Left ventricle myocardium inferior (tissue), 1 donor: ENCODE measurements at regions not wholly inside any gene's neighbourhood (a gene's known extent, or its start where the extent isn't known, plus 50 kb on each side); places are given as distances from the start of the nearest gene placed in this dataset.
"Not testable (repeated sequence)": the region's sequence is repeated elsewhere in the genome, so short reads cannot be mapped to it uniquely, and the experiment has no call there.

Source experiments
- DNase-seq: peaks from one replicate; pipeline ENCODE4 v3.0.0-alpha.2; 2020
- H3K27ac ChIP-seq: fragments of 200-600 bp; replicated peaks from 2 replicates; pipeline ENCODE4 v1.8.0; 2021
- H3K27me3 ChIP-seq: fragments of 200-600 bp; 2 replicates; pipeline ENCODE4 v1.8.0; 2021; ENCODE audit warnings: low read depth
- H3K36me3 ChIP-seq: fragments of 200-600 bp; 2 replicates; pipeline ENCODE4 v1.8.0; 2021
- H3K4me1 ChIP-seq: fragments of 200-600 bp; 2 replicates; pipeline ENCODE4 v1.8.0; 2021
- H3K4me3 ChIP-seq: fragments of 200-600 bp; 2 replicates; pipeline ENCODE4 v1.8.0; 2021; ENCODE audit warnings: mild to moderate bottlenecking, moderate library complexity
- H3K9me3 ChIP-seq: fragments of 200-600 bp; replicated peaks from 2 replicates; pipeline ENCODE4 v1.8.0; 2021
- intact Hi-C: fragments of 100-400 bp; cut with micrococcal nuclease; formaldehyde crosslinking; loops from one replicate; pipeline ENCODE4 v1.11.0; 2022
- TF ChIP-seq, protein P1 (sequence below): fragments of 200-600 bp; IDR thresholded peaks from 2 replicates; pipeline ENCODE4 v1.8.0; 2021; ENCODE audit warnings: antibody characterized with exemption, mild to moderate bottlenecking, borderline replicate concordance
- donor health status: DM: no; HTN: yes; CAD: no; lungs with severe emphysema.

DNA sequence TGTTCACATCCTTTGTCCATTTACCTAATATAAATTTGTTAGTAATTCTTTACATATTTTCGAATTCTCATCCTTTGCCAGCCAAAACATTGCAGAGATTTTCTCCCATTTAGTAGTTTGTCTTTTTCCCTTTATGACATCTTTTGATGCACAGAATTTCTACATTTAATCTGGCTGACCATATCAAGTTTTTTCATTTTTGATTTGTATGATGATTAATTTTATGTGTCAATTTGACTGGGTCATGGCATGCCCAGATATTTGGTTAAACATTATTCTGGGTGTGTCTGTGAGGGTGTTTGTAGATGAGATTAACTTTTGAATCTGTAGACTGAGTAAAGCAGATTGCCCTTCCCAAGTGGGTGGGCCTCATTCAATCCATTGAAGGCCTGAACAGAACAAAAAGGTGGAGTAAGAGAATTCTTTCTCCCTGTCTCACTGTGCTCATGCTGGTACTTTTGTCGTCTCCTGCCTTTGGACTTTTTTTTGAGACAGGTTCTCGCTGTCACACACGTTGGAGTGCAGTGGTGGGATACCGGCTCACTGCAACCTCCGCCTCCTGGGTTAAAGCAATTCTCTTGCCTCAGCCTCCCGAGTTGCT, 72.1 kb upstream of the EPB41L1 start:
- Histone ChIP-seq H3K27ac (no peak overlapping the region), H3K36me3 (no peaks in the 10 kb centered on the region), H3K4me1 (no peaks in the 10 kb centered on the region), H3K4me3 (no peak overlapping the region), H3K27me3 (peaks cover 39% of the 10 kb centered on the region), H3K9me3 (no peaks in the 10 kb centered on the region)
- intact Hi-C loops, result no loop called here
- TF ChIP-seq, protein P1, sequence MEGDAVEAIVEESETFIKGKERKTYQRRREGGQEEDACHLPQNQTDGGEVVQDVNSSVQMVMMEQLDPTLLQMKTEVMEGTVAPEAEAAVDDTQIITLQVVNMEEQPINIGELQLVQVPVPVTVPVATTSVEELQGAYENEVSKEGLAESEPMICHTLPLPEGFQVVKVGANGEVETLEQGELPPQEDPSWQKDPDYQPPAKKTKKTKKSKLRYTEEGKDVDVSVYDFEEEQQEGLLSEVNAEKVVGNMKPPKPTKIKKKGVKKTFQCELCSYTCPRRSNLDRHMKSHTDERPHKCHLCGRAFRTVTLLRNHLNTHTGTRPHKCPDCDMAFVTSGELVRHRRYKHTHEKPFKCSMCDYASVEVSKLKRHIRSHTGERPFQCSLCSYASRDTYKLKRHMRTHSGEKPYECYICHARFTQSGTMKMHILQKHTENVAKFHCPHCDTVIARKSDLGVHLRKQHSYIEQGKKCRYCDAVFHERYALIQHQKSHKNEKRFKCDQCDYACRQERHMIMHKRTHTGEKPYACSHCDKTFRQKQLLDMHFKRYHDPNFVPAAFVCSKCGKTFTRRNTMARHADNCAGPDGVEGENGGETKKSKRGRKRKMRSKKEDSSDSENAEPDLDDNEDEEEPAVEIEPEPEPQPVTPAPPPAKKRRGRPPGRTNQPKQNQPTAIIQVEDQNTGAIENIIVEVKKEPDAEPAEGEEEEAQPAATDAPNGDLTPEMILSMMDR, result no peak
- DNase-seq, result no peak

DNA sequence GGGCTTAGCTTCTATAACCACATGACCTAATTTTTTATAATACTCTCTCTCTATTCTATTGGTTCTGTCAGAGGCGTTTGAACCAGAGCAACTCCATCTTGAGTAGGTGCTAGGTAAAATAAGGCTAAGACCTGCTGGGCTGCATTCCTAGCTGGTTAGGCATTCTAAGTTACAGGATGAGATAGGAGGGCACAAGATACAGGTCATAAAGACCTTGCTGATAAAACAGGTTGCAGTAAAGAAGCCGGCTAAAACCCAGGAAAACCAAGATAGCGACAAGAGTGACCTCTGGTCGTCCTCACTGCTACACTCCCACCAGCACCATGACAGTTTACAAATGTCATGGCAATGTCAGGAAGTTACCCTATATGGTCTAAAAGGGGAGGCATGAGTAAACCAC, 71.3 kb upstream of the EPB41L1 start:
- intact Hi-C loops, H3K4me1 ChIP-seq, H3K4me3 ChIP-seq, H3K36me3 ChIP-seq, DNase-seq, H3K27ac ChIP-seq, H3K9me3 ChIP-seq: not testable (repeated sequence)
- peaks cover 39% of the 10 kb centered on the region for H3K27me3 ChIP-seq

DNA sequence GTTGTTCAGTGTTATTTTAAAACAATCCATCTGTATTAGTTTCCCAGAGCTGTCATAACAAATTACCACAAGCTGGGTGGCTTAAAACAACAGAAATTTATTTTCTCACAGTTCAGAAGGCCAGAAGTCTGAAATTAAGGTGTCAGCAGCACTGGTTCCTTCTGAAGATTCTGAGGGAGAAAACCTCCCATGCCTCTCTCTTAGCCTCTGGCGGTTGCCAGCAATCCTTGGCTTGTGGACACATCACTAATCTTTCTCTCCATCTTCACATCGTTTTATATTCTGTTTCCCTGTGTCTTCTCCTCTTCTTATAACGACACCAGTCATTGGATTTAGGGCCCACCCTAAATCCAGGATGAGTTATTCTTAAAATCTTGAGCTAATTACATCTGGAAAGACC, 70.2 kb upstream of the EPB41L1 start:
- Histone ChIP-seq H3K27ac (no peak overlapping the region), H3K36me3 (no peaks in the 10 kb centered on the region), H3K4me1 (no peaks in the 10 kb centered on the region), H3K4me3 (no peak overlapping the region), H3K9me3 (no peaks in the 10 kb centered on the region), H3K27me3 (peaks cover 37% of the 10 kb centered on the region)
- DNase-seq, result no peak
- TF ChIP-seq, protein P1, result no peak
- intact Hi-C loops, result no loop called here

DNA sequence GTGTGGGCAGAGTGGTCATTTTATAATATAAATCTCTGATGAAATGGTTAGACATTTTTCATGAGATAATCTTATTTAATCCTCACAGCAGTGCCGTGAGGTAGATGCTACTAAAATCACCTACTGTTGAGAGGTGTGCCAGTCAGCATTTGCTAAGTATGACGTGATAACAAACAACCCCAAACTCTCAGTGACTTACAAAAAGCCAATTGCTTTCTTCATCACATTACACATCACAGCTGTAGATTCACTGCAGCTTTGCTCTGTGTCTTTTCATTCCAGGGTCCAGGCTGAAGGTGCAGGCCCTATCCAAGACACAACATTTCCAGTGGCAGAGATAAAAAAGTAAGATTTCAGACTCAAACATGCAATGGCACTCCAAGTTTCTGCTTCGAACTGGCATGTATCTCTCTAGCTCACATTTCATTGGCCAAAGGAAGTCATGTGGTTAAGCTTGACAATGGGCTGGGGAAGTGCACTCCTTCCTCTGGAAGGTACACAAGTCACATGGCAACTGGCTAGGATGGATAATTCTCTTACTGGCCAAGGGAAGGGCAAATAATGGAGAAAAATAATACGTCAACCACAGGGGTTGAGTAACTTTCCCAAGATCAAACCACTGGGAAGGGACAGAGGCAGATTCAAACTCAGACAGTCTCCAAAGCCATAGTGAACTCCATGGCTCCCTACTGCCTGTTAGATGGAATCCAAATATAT, 69.5 kb upstream of the EPB41L1 start:
- TF ChIP-seq, protein P1, result no peak
- no peak overlapping the region for H3K27ac ChIP-seq
- no peak overlapping the region for H3K4me3 ChIP-seq
- no peaks in the 10 kb centered on the region for H3K9me3 ChIP-seq
- no peaks in the 10 kb centered on the region for H3K36me3 ChIP-seq
- intact Hi-C loops, result no loop called here
- peaks cover 37% of the 10 kb centered on the region for H3K27me3 ChIP-seq
- H3K4me1 ChIP-seq, result no peaks in the 10 kb centered on the region
- DNase-seq, result no peak

DNA sequence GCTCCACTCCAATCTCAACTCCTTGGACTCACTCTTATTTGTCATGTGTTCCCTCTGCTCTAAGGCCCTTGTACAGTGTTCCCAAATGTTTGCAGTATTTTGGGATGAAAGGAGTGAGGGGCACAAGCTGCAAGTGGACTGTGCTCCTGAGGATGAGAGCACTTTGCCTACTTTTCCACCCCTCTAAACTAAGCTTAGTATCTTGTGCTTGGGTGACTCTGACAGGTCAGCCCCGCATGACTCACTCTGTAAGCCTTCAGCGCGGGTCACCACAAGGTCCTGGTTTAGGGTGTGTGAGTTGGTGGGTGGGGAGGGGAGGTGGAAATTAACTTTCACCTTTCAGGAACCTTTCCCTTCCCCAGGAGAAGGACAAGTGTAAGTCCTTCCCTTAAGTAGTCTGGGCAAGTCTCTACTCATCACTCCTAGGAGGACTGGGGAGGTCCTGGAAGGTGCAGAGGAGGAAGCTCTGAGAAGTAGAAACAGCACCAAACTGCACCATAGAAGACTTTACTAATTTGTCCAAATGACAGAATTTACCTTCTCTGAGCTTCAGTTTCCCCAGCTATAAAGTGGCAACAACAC, 68.8 kb upstream of the EPB41L1 start:
- peaks cover 43% of the 10 kb centered on the region for H3K27me3 ChIP-seq
- intact Hi-C loops, result no loop called here

More for the DNA sequence above, 68.8 kb upstream of the EPB41L1 start:
- no peak overlapping the region for H3K27ac ChIP-seq
- no peak overlapping the region for H3K4me3 ChIP-seq
- no peaks in the 10 kb centered on the region for H3K36me3 ChIP-seq
- TF ChIP-seq, protein P1, result no peak
- no peaks in the 10 kb centered on the region for H3K4me1 ChIP-seq
- no peak for DNase-seq
- no peaks in the 10 kb centered on the region for H3K9me3 ChIP-seq
